Sigmoid colon (tissue), 6 donors: ENCODE measurements at regions not wholly inside any gene's neighbourhood (a gene's known extent, or its start where the extent isn't known, plus 50 kb on each side); places are given as distances from the start of the nearest gene placed in this dataset.

Experiments used
- DNase-seq: peaks from one replicate; pipeline ENCODE4 v3.0.0-alpha.2; 2019
- H3K27ac ChIP-seq, 4 donors: fragments of 200-600 bp; sonication (generic); one replicate each; pipeline ENCODE4 v1.5.1; 2016 to 2019; ENCODE audit warnings: mild to moderate bottlenecking in 1 of 4
- H3K27me3 ChIP-seq, 3 donors: fragments of 200-600 bp; sonication (generic); one replicate each; pipeline ENCODE4 v1.5.1; 2019; ENCODE audit warnings: mild to moderate bottlenecking in 1 of 3
- H3K36me3 ChIP-seq, 4 donors: fragments of 200-600 bp; sonication (generic); one replicate each; pipeline ENCODE4 v1.5.1; 2016 to 2019
- H3K4me1 ChIP-seq, 4 donors: fragments of 200-600 bp; sonication (generic); one replicate each; pipeline ENCODE4 v1.5.1; 2017 to 2019
- H3K4me3 ChIP-seq, 4 donors: fragments of 200-600 bp; sonication (generic); one replicate each; pipeline ENCODE4 v1.5.1; 2017 to 2019; ENCODE audit warnings: mild to moderate bottlenecking in 2 of 4, moderate library complexity in 1 of 4
- H3K9me3 ChIP-seq, 4 donors: fragments of 200-600 bp in 3 of 4; sonication (generic) in 3 of 4; one replicate each; pipeline versions ENCODE4 v1.5.1 to v1.6.1; 2013 to 2019
- EP300 ChIP-seq, 4 donors: sonication (generic); formaldehyde crosslinking; IDR thresholded peaks; one replicate each; pipeline ENCODE4 v1.6.1; 2017; ENCODE audit warnings: antibody characterized with exemption in 4 of 4
- POLR2A ChIP-seq, 2 donors: fragments of 450-650 bp; IDR thresholded peaks; one replicate each; pipeline ENCODE4 v1.6.1; 2016; ENCODE audit warnings: antibody characterized with exemption in 2 of 2, mild to moderate bottlenecking in 2 of 2, moderate library complexity in 2 of 2
- POLR2AphosphoS5 ChIP-seq, 4 donors: sonication (generic); formaldehyde crosslinking; IDR thresholded peaks; one replicate each; pipeline ENCODE4 v1.6.1; 2017; ENCODE audit warnings: antibody characterized with exemption in 4 of 4
- WGBS, 2 donors: extraction: QIAGEN DNeasy Blood & Tissue Kit; methylation state at CpG; one replicate each; pipeline ENCODE4 v1.1.7; 2013; 5-methylcytosine and 5-hydroxymethylcytosine counted together
- intact Hi-C: fragments of 100-400 bp; cut with DNase I; formaldehyde crosslinking; loops from one replicate; pipeline ENCODE4 v1.15.1; 2023
- TF ChIP-seq, protein P1 (sequence below), 4 experiments: fragments of 450-650 bp in 3 of 4; fragments of 200-600 bp in 1 of 4; IDR thresholded peaks; one replicate each; pipeline ENCODE4 v1.5.1; 2016 to 2019; ENCODE audit warnings: antibody characterized with exemption in 4 of 4, mild to moderate bottlenecking in 3 of 4, moderate library complexity in 2 of 4
- donor health status: healthy with polysubstance abuse.
- donor health status: healthy.

GRCh38 chr1:193771596-193771995, 585.2 kb upstream of the B3GALT2 start:
- Histone ChIP-seq H3K27me3 (no peaks in the 10 kb centered on the region), H3K9me3 (peaks cover 0 to 3% (median 0%) of the 10 kb centered on the region in 4 donors), H3K27ac (no peak overlapping the region), H3K4me1 (no peaks in the 10 kb centered on the region), H3K4me3 (no peak overlapping the region), H3K36me3 (no peaks in the 10 kb centered on the region)
- intact Hi-C loops = no loop called here
- DNase-seq = no peak
- 24 to 69% methylated on average over 2 of the region's 2 CpGs for WGBS, 2 donors
- TF ChIP-seq EP300 (IDR thresholded peaks at IDR 0.05) = no peak
- TF ChIP-seq POLR2A (IDR thresholded peaks at IDR 0.05) = no peak
- TF ChIP-seq POLR2AphosphoS5 (IDR thresholded peaks at IDR 0.05) = no peak
- TF ChIP-seq, protein P1, sequence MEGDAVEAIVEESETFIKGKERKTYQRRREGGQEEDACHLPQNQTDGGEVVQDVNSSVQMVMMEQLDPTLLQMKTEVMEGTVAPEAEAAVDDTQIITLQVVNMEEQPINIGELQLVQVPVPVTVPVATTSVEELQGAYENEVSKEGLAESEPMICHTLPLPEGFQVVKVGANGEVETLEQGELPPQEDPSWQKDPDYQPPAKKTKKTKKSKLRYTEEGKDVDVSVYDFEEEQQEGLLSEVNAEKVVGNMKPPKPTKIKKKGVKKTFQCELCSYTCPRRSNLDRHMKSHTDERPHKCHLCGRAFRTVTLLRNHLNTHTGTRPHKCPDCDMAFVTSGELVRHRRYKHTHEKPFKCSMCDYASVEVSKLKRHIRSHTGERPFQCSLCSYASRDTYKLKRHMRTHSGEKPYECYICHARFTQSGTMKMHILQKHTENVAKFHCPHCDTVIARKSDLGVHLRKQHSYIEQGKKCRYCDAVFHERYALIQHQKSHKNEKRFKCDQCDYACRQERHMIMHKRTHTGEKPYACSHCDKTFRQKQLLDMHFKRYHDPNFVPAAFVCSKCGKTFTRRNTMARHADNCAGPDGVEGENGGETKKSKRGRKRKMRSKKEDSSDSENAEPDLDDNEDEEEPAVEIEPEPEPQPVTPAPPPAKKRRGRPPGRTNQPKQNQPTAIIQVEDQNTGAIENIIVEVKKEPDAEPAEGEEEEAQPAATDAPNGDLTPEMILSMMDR (IDR thresholded peaks at IDR 0.05) = no peak

- Histone ChIP-seq H3K9me3 (no peaks in the 10 kb centered on the region), H3K27ac (no peak overlapping the region), H3K27me3 (no peaks in the 10 kb centered on the region), H3K4me1 (no peaks in the 10 kb centered on the region), H3K36me3 (no peaks in the 10 kb centered on the region), H3K4me3 (no peak overlapping the region)
- 91 to 95% methylated on average over 2 of the region's 2 CpGs for WGBS, 2 donors
- TF ChIP-seq POLR2AphosphoS5 (IDR thresholded peaks at IDR 0.05) = no peak
- TF ChIP-seq, protein P1 (IDR thresholded peaks at IDR 0.05) = no peak
- TF ChIP-seq EP300 (IDR thresholded peaks at IDR 0.05) = no peak
- TF ChIP-seq POLR2A (IDR thresholded peaks at IDR 0.05) = no peak
- no peak for DNase-seq
- intact Hi-C loops = no loop called here
Observed at GRCh38 chr1:193769651-193770050, 583.2 kb upstream of the B3GALT2 start.

DNA sequence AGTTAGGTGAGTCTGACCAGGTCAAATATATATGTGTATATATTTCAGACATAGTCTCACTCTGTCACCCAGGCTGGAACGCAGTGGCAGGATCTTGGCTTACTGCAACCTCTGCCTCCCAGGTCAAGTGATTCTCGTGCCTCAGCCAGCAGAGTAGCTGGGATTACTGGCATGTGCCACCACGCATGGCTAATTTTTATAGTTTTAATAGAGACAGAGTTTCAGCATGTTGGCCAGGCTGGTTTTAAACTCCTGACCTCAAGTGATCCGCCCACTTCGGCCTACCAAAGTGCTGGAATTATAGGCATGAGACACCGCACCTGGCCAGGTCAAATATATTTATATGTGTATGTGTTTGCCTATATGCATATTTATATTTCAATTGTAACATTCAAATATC, 581.5 kb upstream of the B3GALT2 start:
- H3K9me3 ChIP-seq = no peaks in the 10 kb centered on the region
- 93 to 94% methylated on average over 6 of the region's 6 CpGs for WGBS, 2 donors
- no peaks in the 10 kb centered on the region for H3K27me3 ChIP-seq
- no peak overlapping the region for H3K27ac ChIP-seq
- DNase-seq = no peak
- H3K4me1 ChIP-seq = no peaks in the 10 kb centered on the region
- H3K4me3 ChIP-seq = no peak overlapping the region
- intact Hi-C loops = no loop called here
- TF ChIP-seq, protein P1 (IDR thresholded peaks at IDR 0.05) = no peak
- TF ChIP-seq POLR2A (IDR thresholded peaks at IDR 0.05) = no peak
- TF ChIP-seq POLR2AphosphoS5 (IDR thresholded peaks at IDR 0.05) = no peak
- no peak for TF ChIP-seq EP300 (IDR thresholded peaks at IDR 0.05)
- no peaks in the 10 kb centered on the region for H3K36me3 ChIP-seq

- no peaks in the 10 kb centered on the region for H3K9me3 ChIP-seq
- no peak overlapping the region for H3K4me3 ChIP-seq
- no peak for DNase-seq
- intact Hi-C loops = no loop called here
- no peak overlapping the region for H3K27ac ChIP-seq
- TF ChIP-seq POLR2A (IDR thresholded peaks at IDR 0.05) (no peak), POLR2AphosphoS5 (IDR thresholded peaks at IDR 0.05) (no peak), EP300 (IDR thresholded peaks at IDR 0.05) (no peak)
- TF ChIP-seq, protein P1 (IDR thresholded peaks at IDR 0.05) = no peak
- no peaks in the 10 kb centered on the region for H3K36me3 ChIP-seq
- H3K4me1 ChIP-seq = no peaks in the 10 kb centered on the region
- H3K27me3 ChIP-seq = no peaks in the 10 kb centered on the region
- 92 to 93% methylated on average over 5 of the region's 5 CpGs for WGBS, 2 donors
Observed at GRCh38 chr1:193766329-193766728, 579.9 kb upstream of the B3GALT2 start.

- Histone ChIP-seq H3K36me3 (no peaks in the 10 kb centered on the region), H3K9me3 (no peaks in the 10 kb centered on the region), H3K27me3 (no peaks in the 10 kb centered on the region), H3K27ac (no peak overlapping the region), H3K4me3 (no peak overlapping the region), H3K4me1 (no peaks in the 10 kb centered on the region)
- 57 to 74% methylated on average over 3 of the region's 3 CpGs for WGBS, 2 donors
- intact Hi-C loops = no loop called here
- DNase-seq = no peak
- TF ChIP-seq POLR2A (IDR thresholded peaks at IDR 0.05) = no peak
- TF ChIP-seq, protein P1 (IDR thresholded peaks at IDR 0.05) = no peak
- TF ChIP-seq EP300 (IDR thresholded peaks at IDR 0.05) = no peak
- no peak for TF ChIP-seq POLR2AphosphoS5 (IDR thresholded peaks at IDR 0.05)
Observed at GRCh38 chr1:193763266-193763665, 576.9 kb upstream of the B3GALT2 start.
